Erythroblast (primary cell): ENCODE measurements at regions not wholly inside any gene's neighbourhood (a gene's known extent, or its start where the extent isn't known, plus 50 kb on each side); places are given as distances from the start of the nearest gene placed in this dataset.

Source experiments
- GATA1 ChIP-seq: IDR thresholded peaks from 2 replicates; pipeline ENCODE4 v1.6.1; 2011; ENCODE audit warnings: low read depth, mild to moderate bottlenecking, control low read depth, low read length, moderate library complexity
- POLR2A ChIP-seq: IDR thresholded peaks from 2 replicates; pipeline ENCODE4 v1.6.1; 2011; ENCODE audit warnings: mild to moderate bottlenecking, low read length

DNA sequence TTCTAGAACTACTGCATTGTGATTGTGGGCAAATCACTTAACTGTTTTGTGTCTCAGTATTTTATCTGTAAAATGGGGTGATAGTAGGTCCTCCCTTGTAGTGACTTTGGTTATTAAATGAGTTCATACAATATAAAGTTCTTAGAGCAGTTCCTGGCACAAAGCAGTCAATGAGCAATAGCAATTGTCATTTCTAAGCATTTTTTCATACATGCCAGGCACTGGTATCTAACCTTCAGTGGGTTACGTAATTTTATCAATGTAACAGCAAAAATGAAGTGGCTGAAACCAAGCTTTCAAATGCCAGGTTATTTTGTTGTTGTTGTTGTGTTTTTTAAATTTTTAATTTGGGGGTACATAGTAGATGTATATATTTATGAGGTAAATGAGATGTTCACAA lies 401.9 kb downstream of the MEIS1 start:
- TF ChIP-seq POLR2A (no peak), GATA1 (no peak)
